Tibial artery (tissue), 4 donors: ENCODE measurements at regions not wholly inside any gene's neighbourhood (a gene's known extent, or its start where the extent isn't known, plus 50 kb on each side); places are given as distances from the start of the nearest gene placed in this dataset.

Experiments
- DNase-seq, 2 donors: peaks; one replicate each; pipeline ENCODE4 v3.0.0-alpha.2; 2019
- H3K27ac ChIP-seq, 2 donors: fragments of 200-600 bp; sonication (generic) in 1 of 2; 1 replicate in 1 of 2; 2 replicates in 1 of 2; pipeline ENCODE4 v1.5.1; 2018 to 2019; ENCODE audit warnings: mild to moderate bottlenecking in 1 of 2
- H3K27me3 ChIP-seq, 2 donors: fragments of 200-600 bp; sonication (generic) in 1 of 2; one replicate each; pipeline versions ENCODE4 v1.5.1 to v1.6.0; 2016 to 2019
- H3K36me3 ChIP-seq, 3 donors: fragments of 200-600 bp; sonication (generic) in 2 of 3; one replicate each; pipeline ENCODE4 v1.5.1; 2016 to 2019; ENCODE audit warnings: mild to moderate bottlenecking in 2 of 3
- H3K4me1 ChIP-seq, 4 donors: fragments of 200-600 bp; sonication (generic) in 2 of 4; 1 replicate in 3 of 4; 2 replicates in 1 of 4; pipeline ENCODE4 v1.5.1; 2016 to 2019
- H3K4me3 ChIP-seq, 2 donors: fragments of 200-600 bp; sonication (generic) in 1 of 2; 1 replicate in 1 of 2; 2 replicates in 1 of 2; pipeline ENCODE4 v1.5.1; 2018 to 2019; ENCODE audit warnings: mild to moderate bottlenecking in 2 of 2
- H3K9me3 ChIP-seq, 3 donors: fragments of 200-600 bp; sonication (generic) in 1 of 3; one replicate each; pipeline ENCODE4 v1.5.1; 2016 to 2019
- intact Hi-C: fragments of 100-400 bp; cut with DNase I; formaldehyde crosslinking; loops from one replicate; pipeline ENCODE4 v1.15.0; 2023; ENCODE audit warnings: low total_unique reads
- TF ChIP-seq, protein P1 (sequence below), 2 experiments: fragments of 200-600 bp in 1 of 2; fragments of 450-650 bp in 1 of 2; IDR thresholded peaks; one replicate each; pipeline ENCODE4 v1.5.1; 2017 to 2019; ENCODE audit warnings: antibody characterized with exemption in 2 of 2, mild to moderate bottlenecking in 1 of 2, moderate library complexity in 1 of 2

- no peaks in the 10 kb centered on the region for H3K9me3 ChIP-seq
- no peaks in the 10 kb centered on the region for H3K36me3 ChIP-seq
- no peak for DNase-seq
- no peak overlapping the region for H3K27ac ChIP-seq
- no peak overlapping the region for H3K4me3 ChIP-seq
- no peaks in the 10 kb centered on the region for H3K4me1 ChIP-seq
- H3K27me3 ChIP-seq, result no peaks in the 10 kb centered on the region
- TF ChIP-seq, protein P1, sequence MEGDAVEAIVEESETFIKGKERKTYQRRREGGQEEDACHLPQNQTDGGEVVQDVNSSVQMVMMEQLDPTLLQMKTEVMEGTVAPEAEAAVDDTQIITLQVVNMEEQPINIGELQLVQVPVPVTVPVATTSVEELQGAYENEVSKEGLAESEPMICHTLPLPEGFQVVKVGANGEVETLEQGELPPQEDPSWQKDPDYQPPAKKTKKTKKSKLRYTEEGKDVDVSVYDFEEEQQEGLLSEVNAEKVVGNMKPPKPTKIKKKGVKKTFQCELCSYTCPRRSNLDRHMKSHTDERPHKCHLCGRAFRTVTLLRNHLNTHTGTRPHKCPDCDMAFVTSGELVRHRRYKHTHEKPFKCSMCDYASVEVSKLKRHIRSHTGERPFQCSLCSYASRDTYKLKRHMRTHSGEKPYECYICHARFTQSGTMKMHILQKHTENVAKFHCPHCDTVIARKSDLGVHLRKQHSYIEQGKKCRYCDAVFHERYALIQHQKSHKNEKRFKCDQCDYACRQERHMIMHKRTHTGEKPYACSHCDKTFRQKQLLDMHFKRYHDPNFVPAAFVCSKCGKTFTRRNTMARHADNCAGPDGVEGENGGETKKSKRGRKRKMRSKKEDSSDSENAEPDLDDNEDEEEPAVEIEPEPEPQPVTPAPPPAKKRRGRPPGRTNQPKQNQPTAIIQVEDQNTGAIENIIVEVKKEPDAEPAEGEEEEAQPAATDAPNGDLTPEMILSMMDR (IDR thresholded peaks at IDR 0.05), result no peak
- intact Hi-C loops, result no loop called here
Measured at GRCh38 chr7:42468471-42468870, 231.5 kb upstream of the GLI3 start.

GRCh38 chr7:42461537-42461936 is 224.5 kb upstream of the GLI3 start:
- no peaks in the 10 kb centered on the region for H3K4me1 ChIP-seq
- no peaks in the 10 kb centered on the region for H3K36me3 ChIP-seq
- H3K27ac ChIP-seq, result no peak overlapping the region
- DNase-seq, result no peak
- intact Hi-C loops, result no loop called here
- no peak overlapping the region for H3K4me3 ChIP-seq
- H3K9me3 ChIP-seq, result no peaks in the 10 kb centered on the region
- TF ChIP-seq, protein P1 (IDR thresholded peaks at IDR 0.05), result no peak
- no peaks in the 10 kb centered on the region for H3K27me3 ChIP-seq

DNA sequence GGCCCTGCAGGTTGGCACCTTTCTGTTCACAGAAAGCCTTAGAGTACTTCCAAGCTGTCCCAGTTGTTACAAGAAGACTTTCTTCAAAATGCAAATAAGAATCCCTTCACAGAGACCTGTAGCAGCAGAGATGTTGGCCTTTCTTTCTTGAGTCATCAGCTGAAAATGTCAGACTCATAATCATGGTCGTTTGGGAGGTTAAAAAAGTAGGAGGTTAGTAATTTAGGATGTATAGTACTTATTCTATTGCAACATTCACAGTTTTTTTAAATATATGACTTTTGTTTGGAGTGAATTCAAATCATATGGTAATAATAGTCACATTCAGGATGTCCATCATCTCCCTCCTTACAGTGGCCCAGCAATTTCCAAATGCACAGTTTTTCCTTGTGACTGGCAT is 223.9 kb upstream of the GLI3 start:
- H3K27ac ChIP-seq, result no peak overlapping the region
- no peaks in the 10 kb centered on the region for H3K4me1 ChIP-seq
- H3K36me3 ChIP-seq, result no peaks in the 10 kb centered on the region
- H3K4me3 ChIP-seq, result no peak overlapping the region
- no peaks in the 10 kb centered on the region for H3K27me3 ChIP-seq
- H3K9me3 ChIP-seq, result no peaks in the 10 kb centered on the region
- TF ChIP-seq, protein P1 (IDR thresholded peaks at IDR 0.05), result no peak
- no peak for DNase-seq
- intact Hi-C loops, result no loop called here

DNA sequence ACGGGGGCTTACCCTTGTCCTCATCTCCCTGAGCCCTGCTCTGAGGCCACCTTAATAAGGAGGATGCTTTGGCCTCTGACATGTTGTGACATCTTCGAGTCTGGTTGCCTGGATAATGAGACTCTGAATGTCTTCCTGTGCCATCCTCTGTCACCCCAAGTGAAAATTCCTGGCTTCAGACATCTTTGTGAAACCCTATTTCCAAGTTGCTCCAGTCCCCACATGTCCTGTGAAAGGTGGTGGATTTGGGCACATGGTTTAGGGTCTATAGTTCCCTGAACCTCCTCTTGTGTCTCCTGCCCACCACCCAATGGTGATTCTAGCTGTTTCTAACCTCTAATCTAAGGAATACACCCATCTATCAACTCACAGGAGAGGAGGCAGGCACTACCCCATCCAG is 223.1 kb upstream of the GLI3 start:
- H3K4me1 ChIP-seq, result no peaks in the 10 kb centered on the region
- no peak overlapping the region for H3K4me3 ChIP-seq
- TF ChIP-seq, protein P1 (IDR thresholded peaks at IDR 0.05), result no peak
- no peak for DNase-seq
- H3K36me3 ChIP-seq, result no peaks in the 10 kb centered on the region
- intact Hi-C loops, result no loop called here
- H3K9me3 ChIP-seq, result no peaks in the 10 kb centered on the region
- no peak overlapping the region for H3K27ac ChIP-seq
- H3K27me3 ChIP-seq, result no peaks in the 10 kb centered on the region

- no peak for DNase-seq
- intact Hi-C loops, result no loop called here
- H3K27me3 ChIP-seq, result no peaks in the 10 kb centered on the region
- H3K36me3 ChIP-seq, result no peaks in the 10 kb centered on the region
- H3K4me3 ChIP-seq, result no peak overlapping the region
- H3K4me1 ChIP-seq, result no peaks in the 10 kb centered on the region
- no peaks in the 10 kb centered on the region for H3K9me3 ChIP-seq
- TF ChIP-seq, protein P1 (IDR thresholded peaks at IDR 0.05), result no peak
- no peak overlapping the region for H3K27ac ChIP-seq
Measured at GRCh38 chr7:42457663-42458062, 220.7 kb upstream of the GLI3 start.

- no peak for DNase-seq
- Histone ChIP-seq H3K27ac (no peak overlapping the region), H3K27me3 (no peaks in the 10 kb centered on the region), H3K4me3 (no peak overlapping the region), H3K9me3 (no peaks in the 10 kb centered on the region), H3K4me1 (no peaks in the 10 kb centered on the region), H3K36me3 (no peaks in the 10 kb centered on the region)
- TF ChIP-seq, protein P1 (IDR thresholded peaks at IDR 0.05), result no peak
- intact Hi-C loops, result no loop called here
Measured at GRCh38 chr7:42456756-42457276, 219.8 kb upstream of the GLI3 start.
